Activated T-helper 17 cell treated with anti-CD3 and anti-CD28 coated beads, Interleukin-2, amount 50 U/mL, for 72 hours (primary cell): ENCODE measurements at regions not wholly inside any gene's neighbourhood (a gene's known extent, or its start where the extent isn't known, plus 50 kb on each side); places are given as distances from the start of the nearest gene placed in this dataset.

Source experiments
- ATAC-seq: fragments of 150-1000 bp; cut with Tn5 transposase; replicated peaks from 2 replicates; pipeline ENCODE4 v1.10.0; 2021; ENCODE audit warnings: mild to moderate bottlenecking, moderate library complexity
- H3K27ac Mint-ChIP-seq: one replicate; pipeline ENCODE4 v1.8.0; 2022; ENCODE audit warnings: mixed read lengths
- H3K27me3 Mint-ChIP-seq: one replicate; pipeline ENCODE4 v1.8.0; 2022; ENCODE audit warnings: mixed read lengths
- H3K36me3 Mint-ChIP-seq: one replicate; pipeline ENCODE4 v1.8.0; 2022; ENCODE audit warnings: low read depth, mild to moderate bottlenecking, mixed read lengths
- H3K4me1 Mint-ChIP-seq: one replicate; pipeline ENCODE4 v1.8.0; 2022; ENCODE audit warnings: mixed read lengths
- H3K4me3 Mint-ChIP-seq: one replicate; pipeline ENCODE4 v1.8.0; 2022; ENCODE audit warnings: mild to moderate bottlenecking, mixed read lengths
- H3K9me3 Mint-ChIP-seq: one replicate; pipeline ENCODE4 v1.8.0; 2022; ENCODE audit warnings: mixed read lengths

DNA sequence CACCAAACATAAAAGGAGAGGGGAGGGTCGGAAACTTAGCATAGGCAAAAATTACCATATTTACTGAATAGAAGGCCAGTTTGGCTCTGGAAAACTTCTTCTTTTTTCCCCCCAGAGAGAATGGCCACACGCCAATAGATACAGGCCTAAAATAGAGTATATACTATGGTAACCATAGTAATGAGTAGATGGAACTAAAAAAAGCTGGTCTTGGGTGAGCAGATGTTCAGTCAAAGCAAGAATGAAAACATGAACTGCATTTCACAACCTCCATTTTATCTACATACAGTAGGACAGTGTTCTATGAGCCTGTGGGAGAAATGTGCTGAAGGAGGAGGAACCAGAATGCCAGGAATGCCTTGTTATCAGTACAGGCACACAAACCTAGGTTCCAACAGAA is 141.7 kb upstream of the SEMA3A start:
- H3K9me3 Mint-ChIP-seq = no peaks in the 10 kb centered on the region
- H3K27ac Mint-ChIP-seq = no peak overlapping the region
- no peaks in the 10 kb centered on the region for H3K36me3 Mint-ChIP-seq
- no peaks in the 10 kb centered on the region for H3K4me1 Mint-ChIP-seq
- no peaks in the 10 kb centered on the region for H3K27me3 Mint-ChIP-seq
- H3K4me3 Mint-ChIP-seq = no peak overlapping the region
- ATAC-seq = no peak

DNA sequence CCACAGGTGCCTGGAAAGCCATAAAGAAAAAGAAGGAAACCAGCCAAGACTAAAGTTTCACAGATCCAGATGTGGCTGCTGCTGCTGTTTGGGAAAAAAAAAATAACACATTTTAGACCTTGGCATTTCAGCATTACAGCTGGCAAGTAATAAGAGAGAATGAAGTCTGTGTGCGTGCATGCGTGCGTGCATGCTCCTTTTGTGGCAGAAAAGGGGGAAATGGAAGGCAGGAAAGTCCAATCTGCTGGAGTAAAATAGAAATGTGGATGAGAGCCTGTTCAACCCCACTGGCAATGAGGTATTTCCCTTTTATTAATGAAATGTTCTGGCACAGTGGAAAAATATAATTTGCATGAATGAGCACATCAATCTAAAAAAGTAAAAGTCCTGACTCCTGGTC is 137.0 kb upstream of the SEMA3A start:
- Mint-ChIP-seq H3K4me3 (no peak overlapping the region), H3K9me3 (no peaks in the 10 kb centered on the region), H3K27me3 (no peaks in the 10 kb centered on the region), H3K4me1 (no peaks in the 10 kb centered on the region), H3K36me3 (no peaks in the 10 kb centered on the region), H3K27ac (no peak overlapping the region)
- no peak for ATAC-seq

DNA sequence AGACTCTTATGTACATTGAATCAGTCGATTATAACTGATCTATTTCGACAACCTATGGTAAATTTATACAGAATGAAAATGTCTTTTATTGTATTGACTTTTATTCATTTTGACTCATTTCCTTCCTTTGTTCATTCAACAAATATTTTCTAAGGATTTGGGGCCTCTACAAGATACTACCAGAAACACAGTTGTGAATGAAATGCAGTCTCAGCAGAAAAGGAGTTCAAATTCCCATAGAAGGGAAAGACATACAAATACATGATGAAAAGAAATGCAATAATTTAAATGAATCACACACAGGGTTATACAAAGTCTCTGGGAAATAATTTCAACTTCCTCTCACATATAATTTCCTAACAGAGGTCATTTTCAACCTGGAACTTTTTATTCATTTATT is 134.0 kb upstream of the SEMA3A start:
- no peak overlapping the region for H3K27ac Mint-ChIP-seq
- H3K9me3 Mint-ChIP-seq = peaks cover 3% of the 10 kb centered on the region
- H3K27me3 Mint-ChIP-seq = no peaks in the 10 kb centered on the region
- no peak for ATAC-seq
- H3K4me3 Mint-ChIP-seq = no peak overlapping the region
- no peaks in the 10 kb centered on the region for H3K36me3 Mint-ChIP-seq
- no peaks in the 10 kb centered on the region for H3K4me1 Mint-ChIP-seq

DNA sequence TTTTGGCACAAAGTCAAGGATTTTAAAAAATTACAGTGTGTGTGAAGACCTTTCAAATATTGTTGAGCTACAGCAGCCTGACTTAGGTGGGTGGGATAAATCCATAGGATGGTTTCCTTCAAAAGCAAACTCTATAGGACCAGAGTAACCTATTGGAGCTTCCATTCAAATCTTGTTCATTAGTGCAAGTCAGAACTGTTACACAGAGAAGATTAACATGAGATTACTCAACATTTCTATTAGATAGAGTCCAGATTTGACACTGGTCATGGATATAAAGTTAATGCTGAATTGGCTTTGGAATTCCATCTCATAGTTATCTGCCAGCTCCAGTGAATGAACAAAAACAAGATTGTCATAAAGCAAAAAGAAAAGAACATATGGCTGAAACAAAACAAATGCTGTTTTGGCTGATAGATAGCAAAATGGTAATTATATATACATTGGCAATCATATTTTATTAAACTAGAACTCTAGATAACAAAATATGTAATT is 129.6 kb upstream of the SEMA3A start:
- Mint-ChIP-seq H3K27me3 (no peaks in the 10 kb centered on the region), H3K9me3 (peaks cover 3% of the 10 kb centered on the region), H3K4me1 (no peaks in the 10 kb centered on the region), H3K27ac (no peak overlapping the region), H3K36me3 (no peaks in the 10 kb centered on the region), H3K4me3 (no peak overlapping the region)
- no peak for ATAC-seq

DNA sequence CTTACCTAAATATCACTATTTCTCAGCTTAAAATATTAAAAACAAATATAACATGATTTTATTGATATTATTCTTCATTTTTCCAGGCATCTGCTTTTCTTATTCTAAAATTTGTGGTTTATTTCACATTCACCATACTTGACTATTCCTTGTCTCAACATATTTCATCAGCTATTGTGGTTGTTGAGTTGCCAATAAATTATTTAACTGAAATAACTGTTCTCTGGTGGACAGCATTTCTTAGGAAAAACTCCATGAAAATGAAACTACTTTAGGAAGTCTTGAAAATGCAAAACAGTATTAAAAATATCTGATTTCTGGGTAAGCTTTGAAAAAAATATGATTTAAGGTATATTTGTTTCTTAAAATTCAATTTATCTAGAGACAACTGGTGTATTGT is 122.9 kb upstream of the SEMA3A start:
- H3K36me3 Mint-ChIP-seq = no peaks in the 10 kb centered on the region
- no peaks in the 10 kb centered on the region for H3K27me3 Mint-ChIP-seq
- H3K27ac Mint-ChIP-seq = no peak overlapping the region
- H3K9me3 Mint-ChIP-seq = peaks cover 3% of the 10 kb centered on the region
- no peak for ATAC-seq
- no peak overlapping the region for H3K4me3 Mint-ChIP-seq
- no peaks in the 10 kb centered on the region for H3K4me1 Mint-ChIP-seq

DNA sequence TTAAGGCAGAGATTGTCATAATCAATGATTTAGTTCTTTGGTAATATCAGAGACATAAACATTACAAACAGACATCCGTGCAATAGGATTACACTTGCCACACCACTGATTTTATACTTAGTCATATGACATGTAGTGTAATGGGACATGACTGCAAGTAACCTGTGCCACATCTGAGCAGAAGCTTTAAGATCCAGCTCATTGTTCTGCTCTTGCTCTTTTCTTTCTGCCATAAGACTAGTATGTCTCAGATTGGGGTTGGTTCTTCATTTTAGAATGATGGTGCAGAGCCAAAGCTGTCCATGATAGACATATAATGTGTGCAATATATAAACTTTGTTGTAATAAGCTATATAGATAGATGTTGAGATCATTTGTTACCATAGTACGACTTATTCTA is 119.7 kb upstream of the SEMA3A start:
- Mint-ChIP-seq H3K9me3 (peaks cover 3% of the 10 kb centered on the region), H3K27me3 (no peaks in the 10 kb centered on the region), H3K4me3 (no peak overlapping the region), H3K36me3 (no peaks in the 10 kb centered on the region), H3K27ac (no peak overlapping the region), H3K4me1 (no peaks in the 10 kb centered on the region)
- no peak for ATAC-seq

DNA sequence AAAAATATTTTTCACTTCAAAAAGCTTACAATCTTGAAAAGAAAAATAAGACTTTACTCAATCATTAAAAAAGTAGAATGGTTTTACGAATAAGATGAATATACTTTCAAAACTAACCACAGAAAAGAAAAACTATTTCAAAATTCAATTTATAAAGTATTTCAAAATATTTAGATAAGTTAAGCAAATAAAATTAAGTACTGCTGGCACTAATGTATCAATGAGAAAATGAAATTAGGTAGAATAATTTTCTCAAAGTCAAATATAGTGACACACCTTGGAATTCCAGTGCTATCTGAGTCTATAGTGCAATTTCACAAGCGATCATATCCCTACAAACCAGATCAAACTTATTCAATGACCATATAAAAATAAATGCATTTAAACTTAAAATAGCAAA is 109.8 kb upstream of the SEMA3A start:
- Mint-ChIP-seq H3K9me3 (peaks cover 3% of the 10 kb centered on the region), H3K36me3 (no peaks in the 10 kb centered on the region), H3K4me3 (no peak overlapping the region), H3K27me3 (no peaks in the 10 kb centered on the region), H3K4me1 (no peaks in the 10 kb centered on the region), H3K27ac (no peak overlapping the region)
- no peak for ATAC-seq

DNA sequence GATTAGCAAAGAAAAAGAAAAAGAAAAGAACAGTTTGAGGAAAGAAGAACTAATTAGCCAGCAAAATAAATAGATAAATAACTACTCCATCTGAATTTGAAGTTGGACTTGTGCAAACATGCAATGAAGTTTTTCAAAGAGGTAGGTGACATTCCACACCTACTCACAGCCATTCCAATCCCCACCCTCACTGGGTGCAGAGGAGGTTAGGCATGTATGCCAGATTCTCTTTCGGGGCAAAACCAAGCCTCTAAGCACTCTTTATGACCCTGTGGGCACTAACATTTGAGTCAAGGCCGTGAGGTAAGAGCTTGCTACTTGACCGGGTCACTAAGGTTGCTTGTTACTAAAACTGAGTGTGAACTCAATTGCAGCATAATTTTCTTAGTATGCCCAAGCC is 108.4 kb upstream of the SEMA3A start:
- Mint-ChIP-seq H3K27ac (no peak overlapping the region), H3K4me1 (no peaks in the 10 kb centered on the region), H3K27me3 (no peaks in the 10 kb centered on the region), H3K4me3 (no peak overlapping the region), H3K9me3 (no peaks in the 10 kb centered on the region), H3K36me3 (no peaks in the 10 kb centered on the region)
- ATAC-seq = no peak

DNA sequence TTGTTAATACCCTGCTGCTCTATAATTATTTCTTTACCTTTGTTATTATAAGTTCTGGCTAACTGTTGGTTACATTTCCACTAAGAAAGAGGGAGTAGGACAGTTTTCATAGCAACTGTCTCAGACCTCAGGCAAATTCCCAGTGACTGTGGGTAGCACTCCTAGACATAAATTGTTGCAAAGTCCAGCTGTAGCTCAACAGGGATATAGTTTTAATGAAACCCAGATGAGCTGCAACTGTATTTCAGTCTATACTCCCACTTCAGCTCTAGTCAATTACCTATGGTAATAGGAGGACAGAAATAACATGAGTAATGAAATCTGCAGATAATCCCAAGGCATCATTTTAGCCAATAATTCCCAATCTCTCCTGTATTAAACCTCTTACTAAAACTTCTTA is 103.0 kb upstream of the SEMA3A start:
- Mint-ChIP-seq H3K9me3 (no peaks in the 10 kb centered on the region), H3K4me3 (no peak overlapping the region), H3K27ac (no peak overlapping the region)

DNA sequence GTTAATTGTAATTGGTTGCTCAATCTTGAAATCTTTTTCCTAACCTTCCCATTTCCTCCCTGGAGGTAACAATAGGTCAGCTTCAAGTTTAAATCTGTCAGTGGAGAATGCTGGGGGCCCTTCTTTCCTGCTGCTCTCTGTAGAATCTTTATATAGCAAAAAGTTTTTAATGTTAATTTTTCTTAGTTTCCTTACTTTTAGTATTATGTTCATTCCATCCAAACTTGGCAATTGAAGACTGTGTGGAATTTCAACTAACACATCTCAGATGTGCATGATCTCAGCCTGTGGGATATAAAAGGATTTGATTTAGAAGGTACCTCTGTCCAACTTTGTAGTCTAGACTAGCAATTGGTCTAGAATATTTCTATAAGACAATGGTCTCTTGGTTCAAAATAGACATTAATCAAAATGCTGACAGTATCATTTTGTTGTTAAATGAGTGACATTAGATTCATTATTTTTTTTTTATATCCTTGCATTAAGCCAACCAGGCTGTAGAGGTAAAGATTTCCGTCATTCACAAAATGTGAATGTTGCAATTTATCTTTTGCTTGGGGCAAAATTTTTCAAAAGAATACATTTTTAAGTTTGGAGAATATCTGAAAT is 100.4 kb upstream of the SEMA3A start:
- ATAC-seq = no peak
- Mint-ChIP-seq H3K4me1 (no peaks in the 10 kb centered on the region), H3K27ac (no peak overlapping the region), H3K9me3 (peaks cover 5% of the 10 kb centered on the region), H3K36me3 (no peaks in the 10 kb centered on the region), H3K4me3 (no peak overlapping the region), H3K27me3 (no peaks in the 10 kb centered on the region)

More for the DNA sequence above, 103.0 kb upstream of the SEMA3A start:
- ATAC-seq = no peak
- no peaks in the 10 kb centered on the region for H3K4me1 Mint-ChIP-seq
- no peaks in the 10 kb centered on the region for H3K36me3 Mint-ChIP-seq
- no peaks in the 10 kb centered on the region for H3K27me3 Mint-ChIP-seq

DNA sequence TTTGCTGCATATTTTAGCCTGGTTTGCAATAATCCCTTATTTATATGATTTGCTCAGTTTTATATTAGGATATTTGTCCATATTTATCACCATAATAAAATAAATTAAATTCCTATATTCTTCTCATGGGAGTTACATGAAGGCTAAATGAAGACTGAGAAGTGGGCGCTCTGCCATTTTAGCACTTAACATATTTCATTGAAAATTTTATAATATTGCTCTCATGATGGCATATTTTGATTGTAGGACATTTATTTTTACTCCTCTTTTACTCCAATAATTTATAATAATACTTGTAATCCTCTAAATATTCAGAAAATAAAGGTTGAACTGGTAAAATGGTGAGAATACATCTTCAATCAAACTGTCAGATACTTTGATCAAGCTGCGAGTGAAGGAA is 99.8 kb upstream of the SEMA3A start:
- H3K27me3 Mint-ChIP-seq = no peaks in the 10 kb centered on the region
- H3K9me3 Mint-ChIP-seq = peaks cover 5% of the 10 kb centered on the region
- H3K27ac Mint-ChIP-seq = no peak overlapping the region
- no peak overlapping the region for H3K4me3 Mint-ChIP-seq
- ATAC-seq = no peak
- no peaks in the 10 kb centered on the region for H3K4me1 Mint-ChIP-seq
- no peaks in the 10 kb centered on the region for H3K36me3 Mint-ChIP-seq

DNA sequence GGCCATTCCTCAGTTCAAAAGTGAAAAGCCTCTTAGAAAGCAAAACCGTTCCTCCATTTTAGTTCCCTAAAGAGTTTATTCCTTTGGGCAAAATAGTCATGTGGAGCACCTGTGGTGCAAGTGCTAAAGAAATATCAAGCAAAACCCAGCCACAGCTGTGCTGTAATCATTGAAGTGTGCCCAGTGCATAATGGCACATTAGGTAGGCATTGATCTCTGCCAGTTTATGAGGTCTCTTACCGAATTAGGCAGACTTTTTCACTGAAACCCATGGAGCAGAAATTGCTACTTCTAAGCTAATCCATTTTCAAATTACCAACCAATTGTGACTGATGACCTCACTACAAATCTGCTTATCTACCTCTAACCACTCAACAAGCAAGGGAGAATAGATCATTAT is 97.2 kb upstream of the SEMA3A start:
- no peak for ATAC-seq
- Mint-ChIP-seq H3K27ac (no peak overlapping the region), H3K27me3 (no peaks in the 10 kb centered on the region), H3K9me3 (peaks cover 5% of the 10 kb centered on the region), H3K36me3 (no peaks in the 10 kb centered on the region), H3K4me3 (no peak overlapping the region), H3K4me1 (no peaks in the 10 kb centered on the region)

DNA sequence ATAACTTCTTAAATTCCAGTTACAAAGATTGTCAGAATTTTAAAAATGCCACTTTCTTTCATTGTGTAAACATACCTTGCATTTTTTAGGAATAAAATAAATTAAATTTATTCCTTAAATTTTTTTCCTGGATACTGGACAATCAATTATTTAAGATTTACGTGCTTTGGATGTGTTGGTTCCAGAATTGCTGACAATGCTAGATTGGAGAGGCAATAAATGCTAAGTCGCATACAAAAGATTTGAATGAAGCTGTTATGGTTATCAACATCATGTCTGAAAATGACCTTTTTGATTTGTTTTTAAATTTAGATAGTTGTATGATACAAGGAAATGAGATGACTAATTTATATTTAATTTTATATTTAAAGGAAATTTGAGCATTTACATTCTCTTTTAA is 89.2 kb upstream of the SEMA3A start:
- no peaks in the 10 kb centered on the region for H3K9me3 Mint-ChIP-seq
- no peaks in the 10 kb centered on the region for H3K36me3 Mint-ChIP-seq
- no peak overlapping the region for H3K4me3 Mint-ChIP-seq
- H3K27ac Mint-ChIP-seq = no peak overlapping the region
- no peaks in the 10 kb centered on the region for H3K4me1 Mint-ChIP-seq
- no peak for ATAC-seq
- no peaks in the 10 kb centered on the region for H3K27me3 Mint-ChIP-seq

DNA sequence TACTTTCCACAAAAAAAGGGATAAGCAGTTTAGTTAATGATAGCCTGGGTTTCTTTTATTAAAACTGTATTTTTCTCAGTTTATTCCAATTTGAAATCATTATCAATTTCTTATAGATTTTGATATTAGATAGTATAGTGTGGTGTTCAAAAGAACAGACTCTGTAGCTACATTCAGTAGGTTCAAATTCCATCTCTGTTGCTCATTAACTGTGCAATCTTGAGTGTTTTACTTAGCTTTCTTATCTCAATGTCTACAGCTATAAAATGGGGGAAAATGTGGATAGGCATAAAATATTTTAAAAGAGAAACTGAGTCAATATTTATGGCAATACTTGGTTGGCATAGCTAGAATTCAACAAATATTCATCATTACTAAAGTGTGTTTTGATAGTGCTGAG is 86.9 kb upstream of the SEMA3A start:
- H3K4me1 Mint-ChIP-seq = no peaks in the 10 kb centered on the region
- no peak overlapping the region for H3K4me3 Mint-ChIP-seq
- no peaks in the 10 kb centered on the region for H3K9me3 Mint-ChIP-seq
- no peak for ATAC-seq
- H3K27me3 Mint-ChIP-seq = no peaks in the 10 kb centered on the region
- no peaks in the 10 kb centered on the region for H3K36me3 Mint-ChIP-seq
- H3K27ac Mint-ChIP-seq = no peak overlapping the region

DNA sequence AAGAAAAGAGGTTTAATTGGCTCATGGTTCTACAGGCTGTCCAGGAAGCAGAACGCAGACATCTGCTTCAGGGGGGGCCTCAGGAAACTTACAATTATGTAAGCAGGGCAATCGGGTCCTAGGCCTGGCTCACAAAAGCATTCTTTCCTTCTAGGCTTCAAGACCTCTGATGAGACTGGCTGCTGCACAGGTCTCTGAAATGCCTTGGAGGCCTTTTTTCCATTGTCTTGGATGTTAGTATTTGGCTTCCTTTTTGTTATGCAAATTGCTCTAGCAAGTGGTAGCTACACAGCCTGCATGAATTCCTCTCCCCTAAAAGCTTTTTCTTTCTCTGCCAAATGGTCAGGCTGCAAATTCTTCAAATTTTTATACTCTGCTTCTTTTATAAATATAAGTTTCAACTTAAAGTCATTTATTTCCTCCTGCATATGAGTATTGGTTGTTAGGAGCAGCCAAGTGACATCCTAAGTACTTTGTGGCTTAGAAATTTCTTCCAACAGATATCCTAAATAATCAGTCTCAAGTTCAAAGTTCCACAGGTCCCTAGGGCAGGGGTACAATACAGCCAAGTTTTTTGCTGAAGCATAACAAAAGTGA is 83.1 kb upstream of the SEMA3A start:
- Mint-ChIP-seq H3K27me3 (no peaks in the 10 kb centered on the region), H3K9me3 (no peaks in the 10 kb centered on the region), H3K27ac (no peak overlapping the region), H3K36me3 (no peaks in the 10 kb centered on the region), H3K4me3 (no peak overlapping the region), H3K4me1 (no peaks in the 10 kb centered on the region)
- ATAC-seq = no peak
